22Rv1 (cell line): ENCODE measurements at regions not wholly inside any gene's neighbourhood (a gene's known extent, or its start where the extent isn't known, plus 50 kb on each side); places are given as distances from the start of the nearest gene placed in this dataset.

ENCODE experiments used
- ZFX ChIP-seq: fragments of 450-650 bp; IDR thresholded peaks from 2 replicates; pipeline ENCODE4 v1.6.1; 2017; ENCODE audit warnings: antibody characterized with exemption, borderline replicate concordance
- TF ChIP-seq, protein P1 (sequence below): fragments of 450-650 bp; IDR thresholded peaks from 2 replicates; pipeline ENCODE4 v1.5.1; 2017; ENCODE audit warnings: mild to moderate bottlenecking

GRCh38 chr4:169815606-169816005 lies 57.9 kb upstream of the HPF1 start:
- TF ChIP-seq, protein P1, sequence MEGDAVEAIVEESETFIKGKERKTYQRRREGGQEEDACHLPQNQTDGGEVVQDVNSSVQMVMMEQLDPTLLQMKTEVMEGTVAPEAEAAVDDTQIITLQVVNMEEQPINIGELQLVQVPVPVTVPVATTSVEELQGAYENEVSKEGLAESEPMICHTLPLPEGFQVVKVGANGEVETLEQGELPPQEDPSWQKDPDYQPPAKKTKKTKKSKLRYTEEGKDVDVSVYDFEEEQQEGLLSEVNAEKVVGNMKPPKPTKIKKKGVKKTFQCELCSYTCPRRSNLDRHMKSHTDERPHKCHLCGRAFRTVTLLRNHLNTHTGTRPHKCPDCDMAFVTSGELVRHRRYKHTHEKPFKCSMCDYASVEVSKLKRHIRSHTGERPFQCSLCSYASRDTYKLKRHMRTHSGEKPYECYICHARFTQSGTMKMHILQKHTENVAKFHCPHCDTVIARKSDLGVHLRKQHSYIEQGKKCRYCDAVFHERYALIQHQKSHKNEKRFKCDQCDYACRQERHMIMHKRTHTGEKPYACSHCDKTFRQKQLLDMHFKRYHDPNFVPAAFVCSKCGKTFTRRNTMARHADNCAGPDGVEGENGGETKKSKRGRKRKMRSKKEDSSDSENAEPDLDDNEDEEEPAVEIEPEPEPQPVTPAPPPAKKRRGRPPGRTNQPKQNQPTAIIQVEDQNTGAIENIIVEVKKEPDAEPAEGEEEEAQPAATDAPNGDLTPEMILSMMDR: no peak
- no peak for TF ChIP-seq ZFX
